GM12891 (cell line): ENCODE measurements at regions not wholly inside any gene's neighbourhood (a gene's known extent, or its start where the extent isn't known, plus 50 kb on each side); places are given as distances from the start of the nearest gene placed in this dataset.

Experiments used
- POLR2A ChIP-seq: IDR thresholded peaks from 2 replicates; pipeline ENCODE4 v1.6.1; 2011; ENCODE audit warnings: low read depth, low read length, control low read depth
- POLR2AphosphoS5 ChIP-seq: IDR thresholded peaks from 2 replicates; pipeline ENCODE4 v1.6.1; 2011; ENCODE audit warnings: low read depth, low read length, control low read depth
- TAF1 ChIP-seq: IDR thresholded peaks from 2 replicates; pipeline ENCODE4 v1.6.1; 2011; ENCODE audit warnings: low read depth, low read length, control low read depth

DNA sequence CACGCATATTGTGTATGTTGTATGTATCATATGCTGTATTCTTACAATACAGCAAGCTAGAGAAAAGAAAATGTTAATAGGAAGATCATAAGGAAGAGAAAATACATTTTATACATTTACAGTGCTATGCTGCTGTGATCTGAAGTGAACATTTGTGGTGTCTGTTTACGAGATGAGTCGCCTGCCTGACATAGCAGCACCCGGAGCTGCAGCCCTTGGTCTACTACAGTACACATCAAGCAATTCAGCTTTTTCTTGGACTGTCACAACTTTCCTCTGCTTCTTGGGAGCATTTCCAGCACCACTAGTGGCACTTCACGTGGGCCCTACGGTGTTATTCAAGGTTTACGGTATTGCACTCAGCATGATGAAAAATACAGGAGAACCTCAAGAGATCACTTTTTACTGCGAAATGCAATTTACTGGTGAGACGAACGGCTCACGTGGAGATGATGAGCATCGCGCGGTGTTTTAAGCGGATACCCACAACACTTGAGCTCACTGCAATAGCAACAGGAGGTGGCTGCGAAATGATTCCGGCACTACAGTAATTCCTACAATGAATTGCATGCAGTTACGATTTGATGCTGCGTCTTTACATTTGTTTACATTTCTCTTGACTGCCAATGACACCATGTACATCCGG lies 308.4 kb downstream of the FGF9 start:
- TF ChIP-seq POLR2AphosphoS5 (no peak), TAF1 (no peak), POLR2A (no peak)
